ENCODE measurements at regions not wholly inside any gene's neighbourhood (a gene's known extent, or its start where the extent isn't known, plus 50 kb on each side); places are given as distances from the start of the nearest gene placed in this dataset.

- TF ChIP-seq ZNF239 (tag by site-specific recombination; IDR thresholded peaks at IDR 0.05): no peak
- TF ChIP-seq YY1 (tag by site-specific recombination; IDR thresholded peaks at IDR 0.05): no peak
- TF ChIP-seq, protein P1, sequence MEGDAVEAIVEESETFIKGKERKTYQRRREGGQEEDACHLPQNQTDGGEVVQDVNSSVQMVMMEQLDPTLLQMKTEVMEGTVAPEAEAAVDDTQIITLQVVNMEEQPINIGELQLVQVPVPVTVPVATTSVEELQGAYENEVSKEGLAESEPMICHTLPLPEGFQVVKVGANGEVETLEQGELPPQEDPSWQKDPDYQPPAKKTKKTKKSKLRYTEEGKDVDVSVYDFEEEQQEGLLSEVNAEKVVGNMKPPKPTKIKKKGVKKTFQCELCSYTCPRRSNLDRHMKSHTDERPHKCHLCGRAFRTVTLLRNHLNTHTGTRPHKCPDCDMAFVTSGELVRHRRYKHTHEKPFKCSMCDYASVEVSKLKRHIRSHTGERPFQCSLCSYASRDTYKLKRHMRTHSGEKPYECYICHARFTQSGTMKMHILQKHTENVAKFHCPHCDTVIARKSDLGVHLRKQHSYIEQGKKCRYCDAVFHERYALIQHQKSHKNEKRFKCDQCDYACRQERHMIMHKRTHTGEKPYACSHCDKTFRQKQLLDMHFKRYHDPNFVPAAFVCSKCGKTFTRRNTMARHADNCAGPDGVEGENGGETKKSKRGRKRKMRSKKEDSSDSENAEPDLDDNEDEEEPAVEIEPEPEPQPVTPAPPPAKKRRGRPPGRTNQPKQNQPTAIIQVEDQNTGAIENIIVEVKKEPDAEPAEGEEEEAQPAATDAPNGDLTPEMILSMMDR (tag by site-specific recombination; IDR thresholded peaks at IDR 0.05): no peak
Measured at GRCh38 chrX:45434231-45434630, 233.6 kb upstream of the DIPK2B start.

All from HEK293 (cell line).